ENCODE measurements at regions not wholly inside any gene's neighbourhood (a gene's known extent, or its start where the extent isn't known, plus 50 kb on each side); places are given as distances from the start of the nearest gene placed in this dataset.

GRCh38 chr5:115389034-115389798 is 92.8 kb upstream of the CCDC112 start:
- no peak for DNase-seq (ENCODE audit: low read depth)
- TF ChIP-seq, protein P1, sequence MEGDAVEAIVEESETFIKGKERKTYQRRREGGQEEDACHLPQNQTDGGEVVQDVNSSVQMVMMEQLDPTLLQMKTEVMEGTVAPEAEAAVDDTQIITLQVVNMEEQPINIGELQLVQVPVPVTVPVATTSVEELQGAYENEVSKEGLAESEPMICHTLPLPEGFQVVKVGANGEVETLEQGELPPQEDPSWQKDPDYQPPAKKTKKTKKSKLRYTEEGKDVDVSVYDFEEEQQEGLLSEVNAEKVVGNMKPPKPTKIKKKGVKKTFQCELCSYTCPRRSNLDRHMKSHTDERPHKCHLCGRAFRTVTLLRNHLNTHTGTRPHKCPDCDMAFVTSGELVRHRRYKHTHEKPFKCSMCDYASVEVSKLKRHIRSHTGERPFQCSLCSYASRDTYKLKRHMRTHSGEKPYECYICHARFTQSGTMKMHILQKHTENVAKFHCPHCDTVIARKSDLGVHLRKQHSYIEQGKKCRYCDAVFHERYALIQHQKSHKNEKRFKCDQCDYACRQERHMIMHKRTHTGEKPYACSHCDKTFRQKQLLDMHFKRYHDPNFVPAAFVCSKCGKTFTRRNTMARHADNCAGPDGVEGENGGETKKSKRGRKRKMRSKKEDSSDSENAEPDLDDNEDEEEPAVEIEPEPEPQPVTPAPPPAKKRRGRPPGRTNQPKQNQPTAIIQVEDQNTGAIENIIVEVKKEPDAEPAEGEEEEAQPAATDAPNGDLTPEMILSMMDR (IDR thresholded peaks at IDR 0.05; ENCODE audit: insufficient read depth, low read depth, low read length, missing control alignments), result no peak
- H3K4me3 ChIP-seq (ENCODE audit: low read length), result no peak overlapping the region

GRCh38 chr5:115388240-115388639 is 91.8 kb upstream of the CCDC112 start:
- no peak for DNase-seq (ENCODE audit: low read depth)
- TF ChIP-seq, protein P1 (IDR thresholded peaks at IDR 0.05; ENCODE audit: insufficient read depth, low read depth, low read length, missing control alignments), result no peak
- no peak overlapping the region for H3K4me3 ChIP-seq (ENCODE audit: low read length)

DNA sequence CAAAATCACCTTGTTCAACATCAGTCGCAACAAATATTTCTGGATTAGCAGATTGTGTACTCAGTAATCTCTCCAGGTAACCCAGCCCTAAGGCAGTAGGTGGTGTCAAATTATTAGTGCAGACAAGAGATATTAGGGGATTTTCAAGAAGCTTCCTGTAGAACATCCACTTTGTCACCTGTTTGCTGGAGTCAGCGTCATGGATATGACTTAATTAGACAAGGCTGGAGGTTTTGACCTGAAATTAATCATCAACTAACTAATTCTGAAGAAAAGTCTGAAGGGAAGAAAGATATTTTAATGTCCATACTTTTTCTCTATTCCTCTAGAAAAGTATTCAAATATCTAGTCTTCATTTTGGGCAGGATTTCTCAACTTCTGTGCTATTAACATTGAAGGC is 91.4 kb upstream of the CCDC112 start:
- TF ChIP-seq, protein P1 (IDR thresholded peaks at IDR 0.05; ENCODE audit: insufficient read depth, low read depth, low read length, missing control alignments), result no peak
- H3K4me3 ChIP-seq (ENCODE audit: low read length), result no peak overlapping the region
- DNase-seq (ENCODE audit: low read depth), result no peak

- TF ChIP-seq, protein P1 (IDR thresholded peaks at IDR 0.05; ENCODE audit: insufficient read depth, low read depth, low read length, missing control alignments), result no peak
- H3K4me3 ChIP-seq (ENCODE audit: low read length), result no peak overlapping the region
- DNase-seq (ENCODE audit: low read depth), result no peak
These were observed 90.2 kb upstream of the CCDC112 start for GRCh38 chr5:115386657-115387056.

DNA sequence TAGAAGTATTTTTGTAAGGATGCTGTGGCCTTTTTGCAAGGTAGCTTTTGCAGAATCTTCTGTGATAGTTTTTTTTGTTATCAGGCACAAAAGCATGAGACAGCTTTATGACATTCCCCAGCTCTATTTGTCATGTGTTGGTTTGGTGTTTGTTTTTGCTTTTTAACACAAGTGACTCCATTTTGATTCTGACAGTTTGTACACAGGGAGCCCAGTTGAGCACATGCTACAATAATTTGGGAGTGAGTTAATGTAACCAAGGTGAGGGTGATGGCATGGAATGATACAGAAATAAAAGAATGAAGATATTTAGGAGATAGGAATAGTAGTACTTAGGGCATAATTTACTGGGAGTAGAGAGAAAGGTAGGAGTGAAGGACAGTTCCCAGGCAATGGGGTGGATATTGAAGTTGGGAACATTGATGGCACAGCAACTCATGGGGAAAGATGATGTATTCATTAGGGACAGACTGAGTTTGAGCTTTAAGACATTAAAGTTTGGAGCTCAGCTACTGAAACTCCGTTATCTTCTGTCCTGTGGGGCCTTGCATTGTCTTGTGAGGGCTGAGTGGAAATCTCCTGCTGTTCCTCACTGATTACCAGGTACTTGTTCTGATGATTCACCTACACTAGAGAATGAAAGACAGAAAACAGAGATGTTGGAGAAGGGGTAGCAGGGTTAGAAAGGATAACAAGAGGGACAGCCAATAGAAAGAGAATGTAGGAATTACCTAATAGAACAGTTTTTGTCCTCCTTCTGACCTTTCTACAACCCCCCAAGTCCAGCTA is 88.3 kb upstream of the CCDC112 start:
- TF ChIP-seq, protein P1 (IDR thresholded peaks at IDR 0.05; ENCODE audit: insufficient read depth, low read depth, low read length, missing control alignments), result no peak
- H3K4me3 ChIP-seq (ENCODE audit: low read length), result no peak overlapping the region
- no peak for DNase-seq (ENCODE audit: low read depth)

GRCh38 chr5:115382989-115383388 is 86.5 kb upstream of the CCDC112 start:
- TF ChIP-seq, protein P1 (IDR thresholded peaks at IDR 0.05; ENCODE audit: insufficient read depth, low read depth, low read length, missing control alignments), result no peak
- DNase-seq (ENCODE audit: low read depth), result no peak
- H3K4me3 ChIP-seq (ENCODE audit: low read length), result no peak overlapping the region

Measured in epithelial cell of esophagus (primary cell).